LNCAP (cell line): ENCODE measurements at regions not wholly inside any gene's neighbourhood (a gene's known extent, or its start where the extent isn't known, plus 50 kb on each side); places are given as distances from the start of the nearest gene placed in this dataset.

Source experiments
- TF ChIP-seq, protein P1 (sequence below): fragments of 450-650 bp; IDR thresholded peaks from 2 replicates; pipeline ENCODE4 v1.5.1; 2017; ENCODE audit warnings: mild to moderate bottlenecking

DNA sequence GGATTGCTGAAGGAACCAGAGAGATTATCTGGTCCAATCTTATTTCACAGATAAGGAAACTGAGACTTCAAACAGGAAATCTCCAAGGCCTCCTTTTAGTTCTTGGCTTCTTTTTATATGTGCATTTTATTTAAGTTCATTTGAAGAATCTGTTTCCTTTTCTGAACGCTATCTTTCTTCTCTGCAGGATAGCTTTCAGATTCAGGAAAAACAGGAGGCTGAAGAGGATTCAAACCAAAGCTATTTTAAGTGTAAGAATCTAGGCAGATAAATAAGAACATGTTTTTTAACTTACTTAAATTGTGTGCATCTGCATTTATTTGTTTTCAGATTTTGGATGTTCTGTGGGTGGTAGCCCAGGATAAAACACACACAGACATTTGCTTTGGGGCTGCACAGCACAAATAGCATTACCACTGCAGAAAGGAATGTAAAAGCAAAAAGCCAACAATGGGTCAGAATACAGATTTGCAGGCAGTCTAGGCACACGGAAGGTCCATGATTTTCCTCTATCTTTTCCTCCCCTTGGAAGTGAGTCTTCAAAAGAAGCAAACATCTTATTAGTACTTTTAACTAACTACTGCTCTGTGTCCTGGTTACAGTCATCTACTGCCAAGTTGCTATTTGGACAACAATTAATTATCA is 188.8 kb upstream of the TBX18 start:
- TF ChIP-seq, protein P1, sequence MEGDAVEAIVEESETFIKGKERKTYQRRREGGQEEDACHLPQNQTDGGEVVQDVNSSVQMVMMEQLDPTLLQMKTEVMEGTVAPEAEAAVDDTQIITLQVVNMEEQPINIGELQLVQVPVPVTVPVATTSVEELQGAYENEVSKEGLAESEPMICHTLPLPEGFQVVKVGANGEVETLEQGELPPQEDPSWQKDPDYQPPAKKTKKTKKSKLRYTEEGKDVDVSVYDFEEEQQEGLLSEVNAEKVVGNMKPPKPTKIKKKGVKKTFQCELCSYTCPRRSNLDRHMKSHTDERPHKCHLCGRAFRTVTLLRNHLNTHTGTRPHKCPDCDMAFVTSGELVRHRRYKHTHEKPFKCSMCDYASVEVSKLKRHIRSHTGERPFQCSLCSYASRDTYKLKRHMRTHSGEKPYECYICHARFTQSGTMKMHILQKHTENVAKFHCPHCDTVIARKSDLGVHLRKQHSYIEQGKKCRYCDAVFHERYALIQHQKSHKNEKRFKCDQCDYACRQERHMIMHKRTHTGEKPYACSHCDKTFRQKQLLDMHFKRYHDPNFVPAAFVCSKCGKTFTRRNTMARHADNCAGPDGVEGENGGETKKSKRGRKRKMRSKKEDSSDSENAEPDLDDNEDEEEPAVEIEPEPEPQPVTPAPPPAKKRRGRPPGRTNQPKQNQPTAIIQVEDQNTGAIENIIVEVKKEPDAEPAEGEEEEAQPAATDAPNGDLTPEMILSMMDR: no peak

DNA sequence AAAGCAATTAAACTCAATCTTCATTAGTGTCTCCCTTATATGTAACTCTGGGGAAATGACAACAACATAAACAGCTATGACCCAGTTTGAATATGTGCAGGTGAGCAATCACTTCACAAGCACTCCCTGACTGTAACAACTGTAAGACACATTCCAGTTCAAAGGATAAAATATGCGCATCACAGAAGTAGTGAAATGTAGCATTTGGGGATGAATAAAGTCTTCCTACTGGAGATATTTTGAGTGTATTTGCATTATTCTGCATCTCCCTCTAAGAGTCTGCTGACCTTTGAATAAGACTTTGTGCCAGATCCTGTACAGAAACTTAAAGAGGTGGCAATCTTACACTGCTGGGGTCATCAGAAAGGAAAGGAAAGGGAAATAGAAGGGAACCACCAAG is 179.5 kb upstream of the TBX18 start:
- TF ChIP-seq, protein P1: no peak

DNA sequence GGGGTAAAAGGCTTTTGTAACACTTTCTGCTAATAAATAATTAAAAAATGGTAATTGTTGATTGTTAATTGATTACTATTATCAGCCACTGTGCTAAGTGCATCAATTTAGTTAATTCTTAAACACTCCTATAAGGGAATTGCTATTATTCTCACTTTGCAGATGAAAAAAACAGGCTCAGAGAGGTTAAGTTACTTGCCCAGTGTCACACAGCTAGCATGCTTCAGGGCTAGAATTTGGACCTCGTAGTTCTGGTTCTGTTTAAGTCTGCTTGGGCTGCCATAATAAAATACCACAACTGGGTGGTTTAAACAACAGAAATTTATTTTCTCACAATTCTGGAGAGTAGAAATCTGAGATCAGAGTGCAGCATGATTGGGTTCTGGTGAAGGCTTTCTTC is 164.8 kb upstream of the TBX18 start:
- TF ChIP-seq, protein P1: no peak

DNA sequence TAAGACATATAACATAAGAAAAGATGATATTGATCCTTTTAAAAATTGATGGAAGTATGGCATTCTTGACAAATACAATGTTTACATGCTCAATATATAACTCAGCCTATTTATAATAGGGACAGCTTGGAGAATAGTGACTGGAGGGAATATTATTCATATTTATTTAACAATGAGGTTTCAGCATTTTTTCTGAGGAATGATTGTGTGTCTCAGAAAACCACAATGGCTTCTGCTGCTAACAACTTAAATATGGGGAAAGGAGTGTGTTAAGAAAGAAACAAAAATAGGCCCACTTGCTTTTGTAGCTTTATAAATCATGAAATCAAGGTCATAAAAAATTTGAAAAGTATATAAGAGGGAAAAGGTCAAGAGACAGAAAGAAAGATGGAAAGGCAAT is 163.2 kb upstream of the TBX18 start:
- TF ChIP-seq, protein P1: no peak

DNA sequence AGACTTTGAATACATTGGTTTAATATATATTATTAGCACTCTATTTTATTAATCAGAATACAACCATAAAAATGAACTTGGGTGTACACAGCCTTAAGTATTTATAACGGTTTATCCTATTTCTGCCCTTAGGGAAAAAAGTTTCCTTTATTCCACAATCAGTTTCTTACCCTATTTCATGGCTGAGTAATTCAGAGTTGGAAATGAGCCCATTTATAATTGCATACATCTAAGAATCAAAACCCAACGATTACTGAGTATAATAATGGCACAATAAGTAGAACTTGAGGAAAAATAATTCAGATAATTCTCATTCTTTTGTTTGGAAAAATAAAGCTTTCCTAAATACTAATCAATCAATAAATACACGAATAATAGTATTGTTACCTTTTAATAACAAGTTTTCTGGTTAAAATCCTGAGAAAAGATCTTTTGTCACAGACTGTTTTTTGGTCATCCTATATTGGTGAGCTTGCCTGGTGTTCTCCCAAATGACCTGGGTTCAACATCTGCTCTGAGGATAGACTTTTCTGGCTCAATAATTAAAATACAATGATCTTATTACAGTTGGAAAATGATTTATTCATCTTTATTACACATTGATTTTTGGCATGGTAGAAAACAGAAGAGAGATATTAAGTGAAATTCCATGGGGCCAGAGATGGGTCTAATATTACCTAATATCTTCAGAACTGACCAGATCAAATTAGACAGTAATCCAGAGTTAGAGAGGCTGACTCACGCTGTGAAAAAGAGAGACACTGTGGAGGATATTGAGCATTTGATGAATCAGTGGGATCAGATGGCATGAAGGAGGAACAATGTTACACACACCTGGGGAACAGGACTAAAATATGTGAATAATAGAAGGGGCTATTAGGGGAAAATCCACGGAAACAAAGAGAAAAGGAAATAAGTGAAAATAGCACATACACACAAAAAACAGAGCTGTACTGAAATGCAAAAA is 162.1 kb upstream of the TBX18 start:
- TF ChIP-seq, protein P1: no peak

DNA sequence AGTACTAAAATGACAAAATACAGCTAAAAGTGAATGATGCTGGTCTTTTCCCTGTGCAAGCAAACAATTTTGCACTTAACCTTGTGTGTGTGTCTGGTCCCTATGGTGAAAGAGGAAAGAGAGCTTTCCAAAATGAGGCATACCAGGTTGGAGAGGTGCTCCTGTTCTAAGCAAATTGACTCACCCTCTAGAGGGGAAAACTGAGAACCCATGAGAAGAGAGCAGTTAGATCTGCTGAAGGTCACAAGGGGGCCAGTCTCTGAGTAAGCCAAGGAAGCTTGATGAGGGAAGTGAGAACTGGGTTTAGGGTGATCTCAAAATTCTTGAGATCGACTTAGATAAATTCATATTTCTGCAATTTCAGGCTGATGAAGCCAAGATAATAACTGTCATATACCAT is 157.5 kb upstream of the TBX18 start:
- TF ChIP-seq, protein P1: no peak

DNA sequence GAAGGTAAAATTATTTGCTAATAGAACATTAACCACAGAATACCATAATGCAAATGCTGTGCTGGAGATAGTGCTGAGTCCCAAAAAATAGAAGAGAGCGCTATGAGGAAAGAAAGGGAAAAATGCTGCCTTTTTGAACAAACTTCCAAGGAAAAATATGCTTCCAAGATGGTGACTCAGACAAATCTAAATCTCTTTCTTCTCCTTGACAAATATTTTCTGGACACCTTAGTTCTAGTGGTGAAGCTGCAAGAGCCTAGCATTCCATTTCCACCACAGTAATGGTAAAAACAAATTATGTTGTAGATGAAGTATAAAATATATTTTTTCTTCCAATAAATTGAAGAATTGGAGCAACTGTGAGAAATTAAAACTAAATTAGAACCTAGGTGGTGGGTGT is 155.6 kb upstream of the TBX18 start:
- TF ChIP-seq, protein P1: no peak
